PFSK-1 (cell line): ENCODE measurements at regions not wholly inside any gene's neighbourhood (a gene's known extent, or its start where the extent isn't known, plus 50 kb on each side); places are given as distances from the start of the nearest gene placed in this dataset.

Experiments used
- POLR2AphosphoS5 ChIP-seq: IDR thresholded peaks from 2 replicates; pipeline ENCODE4 v1.6.1; 2012; ENCODE audit warnings: low read depth, mild to moderate bottlenecking, control low read depth, low read length, moderate library complexity
- TAF1 ChIP-seq: IDR thresholded peaks from 2 replicates; pipeline ENCODE4 v1.6.1; 2012; ENCODE audit warnings: low read length, control low read depth, borderline replicate concordance; ENCODE audit not compliant: insufficient read depth

DNA sequence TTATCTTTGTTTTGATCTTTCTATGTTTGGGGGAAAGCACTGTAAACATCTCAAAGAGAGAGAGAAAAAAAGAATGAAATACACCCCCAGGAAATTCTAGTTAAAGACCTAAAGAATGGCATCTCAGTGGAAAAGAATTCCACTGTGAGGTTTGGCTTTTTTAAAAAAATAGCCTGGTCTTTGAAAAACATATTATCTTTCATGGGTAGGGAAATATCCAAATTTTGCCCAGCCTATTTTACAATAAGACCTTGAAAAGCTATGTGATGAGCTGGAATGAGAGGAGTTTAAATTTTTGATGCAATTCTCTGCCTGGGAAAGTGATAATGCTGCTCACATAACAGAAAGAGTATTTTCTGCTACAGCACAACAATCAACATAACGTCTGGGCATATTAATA lies 348.1 kb upstream of the WWC1 start:
- TF ChIP-seq POLR2AphosphoS5 = no peak
- TF ChIP-seq TAF1 = no peak
